ENCODE measurements at regions not wholly inside any gene's neighbourhood (a gene's known extent, or its start where the extent isn't known, plus 50 kb on each side); places are given as distances from the start of the nearest gene placed in this dataset.

DNA sequence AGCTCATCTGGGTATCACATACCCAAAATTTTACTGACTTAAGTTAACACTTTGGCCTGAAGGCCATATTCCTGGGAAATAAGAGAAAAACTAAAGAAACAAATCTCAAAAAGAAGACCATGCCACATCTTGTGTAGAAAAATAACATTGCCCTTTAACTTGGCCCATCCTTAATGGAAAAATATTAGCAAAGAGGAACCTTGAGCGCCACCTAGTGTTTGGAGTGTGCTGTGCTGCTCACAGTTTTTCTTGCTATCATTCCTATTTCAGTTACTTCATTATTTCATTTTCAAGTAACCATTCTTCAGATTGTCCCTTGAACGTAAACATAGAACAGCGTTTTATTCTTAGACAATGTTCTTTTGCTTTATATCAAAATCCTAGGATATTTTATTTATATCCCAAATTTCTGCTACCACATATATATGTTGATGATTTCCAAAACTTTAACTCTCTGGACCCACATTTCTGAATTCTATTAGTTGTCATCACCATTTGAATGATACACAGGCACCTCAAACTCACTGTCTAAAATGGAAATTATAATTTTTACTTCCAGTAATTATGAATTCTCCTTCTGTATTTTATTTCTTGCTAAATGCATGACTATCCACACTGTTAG, 999.0 kb upstream of the ADGRL3 start:
- TF ChIP-seq, protein P1, sequence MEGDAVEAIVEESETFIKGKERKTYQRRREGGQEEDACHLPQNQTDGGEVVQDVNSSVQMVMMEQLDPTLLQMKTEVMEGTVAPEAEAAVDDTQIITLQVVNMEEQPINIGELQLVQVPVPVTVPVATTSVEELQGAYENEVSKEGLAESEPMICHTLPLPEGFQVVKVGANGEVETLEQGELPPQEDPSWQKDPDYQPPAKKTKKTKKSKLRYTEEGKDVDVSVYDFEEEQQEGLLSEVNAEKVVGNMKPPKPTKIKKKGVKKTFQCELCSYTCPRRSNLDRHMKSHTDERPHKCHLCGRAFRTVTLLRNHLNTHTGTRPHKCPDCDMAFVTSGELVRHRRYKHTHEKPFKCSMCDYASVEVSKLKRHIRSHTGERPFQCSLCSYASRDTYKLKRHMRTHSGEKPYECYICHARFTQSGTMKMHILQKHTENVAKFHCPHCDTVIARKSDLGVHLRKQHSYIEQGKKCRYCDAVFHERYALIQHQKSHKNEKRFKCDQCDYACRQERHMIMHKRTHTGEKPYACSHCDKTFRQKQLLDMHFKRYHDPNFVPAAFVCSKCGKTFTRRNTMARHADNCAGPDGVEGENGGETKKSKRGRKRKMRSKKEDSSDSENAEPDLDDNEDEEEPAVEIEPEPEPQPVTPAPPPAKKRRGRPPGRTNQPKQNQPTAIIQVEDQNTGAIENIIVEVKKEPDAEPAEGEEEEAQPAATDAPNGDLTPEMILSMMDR (IDR thresholded peaks at IDR 0.05; ENCODE audit: low read depth, low read length, missing control alignments) = peak; percentile 92
- H3K27ac ChIP-seq = no peak overlapping the region
- in situ Hi-C loops (cut with HindIII; ENCODE audit: low pct_ligation_motif_present, low sequenced_read_pairs) = no loop called here
- no peaks in the 10 kb centered on the region for H3K27me3 ChIP-seq (replicated peaks)
- H3K4me3 ChIP-seq (ENCODE audit: low read depth, low read length) = no peak overlapping the region
- H3K36me3 ChIP-seq (replicated peaks) = no peaks in the 10 kb centered on the region
- peak; percentile 42 for DNase-seq

DNA sequence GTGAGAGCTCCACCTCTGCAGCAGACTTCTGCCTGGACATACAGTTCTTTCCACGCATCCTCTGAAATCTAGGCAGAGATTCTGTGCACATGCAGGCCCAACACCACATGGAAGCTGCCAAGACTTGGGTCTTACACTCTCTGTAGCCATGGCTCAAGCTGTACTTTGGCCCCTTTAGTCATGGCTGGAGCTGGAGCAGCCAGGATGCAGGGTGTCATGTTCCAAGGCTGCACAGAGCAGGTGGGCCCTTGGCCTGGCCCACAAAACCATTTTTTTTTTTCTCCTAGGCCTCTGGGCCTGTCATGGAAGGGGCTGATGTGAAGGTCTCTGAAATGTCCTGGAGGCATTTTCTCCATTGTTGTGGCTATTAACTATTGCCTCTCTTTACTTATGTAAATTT, 990.5 kb upstream of the ADGRL3 start:
- DNase-seq = no peak
- Histone ChIP-seq H3K27me3 (replicated peaks) (no peaks in the 10 kb centered on the region), H3K4me3 (ENCODE audit: low read depth, low read length) (no peak overlapping the region), H3K27ac (no peak overlapping the region), H3K36me3 (replicated peaks) (no peaks in the 10 kb centered on the region)
- in situ Hi-C loops (cut with HindIII; ENCODE audit: low pct_ligation_motif_present, low sequenced_read_pairs) = no loop called here
- TF ChIP-seq, protein P1 (IDR thresholded peaks at IDR 0.05; ENCODE audit: low read depth, low read length, missing control alignments) = no peak

DNA sequence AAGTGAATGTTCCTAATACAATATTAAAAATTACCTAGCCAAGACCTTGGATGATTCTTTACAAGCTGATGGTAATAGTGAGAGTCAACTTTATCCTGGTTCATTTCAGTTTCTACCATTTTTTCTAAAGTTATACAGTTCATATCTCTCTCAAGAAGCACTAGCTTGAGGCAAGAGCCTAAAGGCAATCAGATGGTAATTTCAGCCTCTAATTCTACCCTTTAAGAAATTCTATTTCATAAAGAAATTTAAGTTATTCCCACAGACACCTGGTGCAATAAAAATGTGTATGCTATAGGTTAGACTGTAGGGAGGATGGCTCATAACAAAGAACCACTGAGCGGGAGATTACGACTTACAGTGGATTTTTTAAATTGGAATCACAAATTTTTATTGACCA, 984.2 kb upstream of the ADGRL3 start:
- Histone ChIP-seq H3K27me3 (replicated peaks) (no peaks in the 10 kb centered on the region), H3K36me3 (replicated peaks) (no peaks in the 10 kb centered on the region), H3K27ac (no peak overlapping the region), H3K4me3 (ENCODE audit: low read depth, low read length) (no peak overlapping the region)
- in situ Hi-C loops (cut with HindIII; ENCODE audit: low pct_ligation_motif_present, low sequenced_read_pairs) = no loop called here
- TF ChIP-seq, protein P1 (IDR thresholded peaks at IDR 0.05; ENCODE audit: low read depth, low read length, missing control alignments) = no peak
- no peak for DNase-seq

DNA sequence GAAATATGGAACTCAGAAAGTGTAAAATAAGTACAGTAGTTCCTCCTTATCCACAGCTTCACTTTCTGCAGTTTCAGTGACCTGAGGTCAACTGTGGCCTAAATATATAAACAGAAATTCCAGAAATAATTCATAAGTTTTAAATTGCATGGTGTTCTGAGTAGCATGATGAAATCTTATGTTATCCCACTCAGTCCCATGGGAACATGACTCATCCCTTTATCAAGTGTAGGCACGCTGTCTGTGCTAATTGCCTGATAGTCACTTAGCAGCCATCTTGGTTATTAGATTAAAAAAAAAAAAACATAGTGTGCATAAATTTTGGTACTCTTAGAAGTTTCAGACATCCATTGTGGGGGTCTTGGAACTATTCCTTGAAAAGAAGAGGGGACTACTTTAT, 983.4 kb upstream of the ADGRL3 start:
- Histone ChIP-seq H3K27me3 (replicated peaks) (no peaks in the 10 kb centered on the region), H3K36me3 (replicated peaks) (no peaks in the 10 kb centered on the region), H3K27ac (no peak overlapping the region), H3K4me3 (ENCODE audit: low read depth, low read length) (no peak overlapping the region)
- in situ Hi-C loops (cut with HindIII; ENCODE audit: low pct_ligation_motif_present, low sequenced_read_pairs) = no loop called here
- TF ChIP-seq, protein P1 (IDR thresholded peaks at IDR 0.05; ENCODE audit: low read depth, low read length, missing control alignments) = no peak
- peak; percentile 84 for DNase-seq

DNA sequence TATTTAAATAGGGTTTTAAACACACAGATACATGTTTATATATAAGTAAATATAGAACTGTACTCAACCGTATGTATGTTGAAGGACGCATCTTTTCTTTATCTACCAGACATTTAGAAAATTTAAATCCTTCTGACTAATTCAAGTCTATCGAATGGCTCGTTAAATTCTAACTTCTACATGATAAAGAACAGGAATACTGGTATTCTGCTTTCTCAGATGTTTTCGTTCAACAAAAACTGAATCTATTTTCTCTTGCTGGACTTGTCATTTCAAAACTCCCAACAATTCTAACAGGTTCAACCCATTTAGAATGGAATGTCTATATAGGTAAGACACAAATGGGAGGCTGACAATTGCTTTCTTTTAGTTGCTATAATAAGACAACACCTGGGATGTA, 978.3 kb upstream of the ADGRL3 start:
- Histone ChIP-seq H3K4me3 (ENCODE audit: low read depth, low read length) (no peak overlapping the region), H3K27me3 (replicated peaks) (no peaks in the 10 kb centered on the region), H3K36me3 (replicated peaks) (no peaks in the 10 kb centered on the region), H3K27ac (no peak overlapping the region)
- in situ Hi-C loops (cut with HindIII; ENCODE audit: low pct_ligation_motif_present, low sequenced_read_pairs) = no loop called here
- TF ChIP-seq, protein P1 (IDR thresholded peaks at IDR 0.05; ENCODE audit: low read depth, low read length, missing control alignments) = no peak
- no peak for DNase-seq
